AG08396 (cell line): ENCODE measurements at regions not wholly inside any gene's neighbourhood (a gene's known extent, or its start where the extent isn't known, plus 50 kb on each side); places are given as distances from the start of the nearest gene placed in this dataset.

ENCODE experiments used
- DNase-seq: peaks from one replicate; pipeline ENCODE4 v3.0.0; 2012; ENCODE audit warnings: low spot score, mixed read lengths

- DNase-seq: no peak
Measured at GRCh38 chr2:129067070-129067469, 748.4 kb upstream of the HS6ST1 start.

- DNase-seq: no peak
Measured at GRCh38 chr2:129067953-129068352, 749.3 kb upstream of the HS6ST1 start.

- no peak for DNase-seq
Measured at GRCh38 chr2:129068543-129068942, 749.9 kb upstream of the HS6ST1 start.

- DNase-seq: no peak
Measured at GRCh38 chr2:129069875-129070594, 751.4 kb upstream of the HS6ST1 start.

- DNase-seq: no peak
Measured at GRCh38 chr2:129070663-129071062, 752.0 kb upstream of the HS6ST1 start.

- DNase-seq: no peak
Measured at GRCh38 chr2:129071531-129071930, 752.9 kb upstream of the HS6ST1 start.

GRCh38 chr2:129074298-129074920 lies 755.7 kb upstream of the HS6ST1 start:
- no peak for DNase-seq

GRCh38 chr2:129078548-129078947 lies 759.9 kb upstream of the HS6ST1 start:
- DNase-seq: no peak

- no peak for DNase-seq
Measured at GRCh38 chr2:129080715-129081476, 762.2 kb upstream of the HS6ST1 start.

- DNase-seq: no peak
Measured at GRCh38 chr2:129085386-129085785, 766.7 kb upstream of the HS6ST1 start.

GRCh38 chr2:129087133-129087813 lies 768.6 kb upstream of the HS6ST1 start:
- no peak for DNase-seq

GRCh38 chr2:129091620-129092019 lies 773.0 kb upstream of the HS6ST1 start:
- no peak for DNase-seq

- DNase-seq: no peak
Measured at GRCh38 chr2:129092956-129093355, 774.3 kb upstream of the HS6ST1 start.

GRCh38 chr2:129101186-129101585 lies 782.5 kb upstream of the HS6ST1 start:
- no peak for DNase-seq

- DNase-seq: no peak
Measured at GRCh38 chr2:129103936-129104878, 785.5 kb upstream of the HS6ST1 start.

GRCh38 chr2:129112181-129112580 lies 793.5 kb upstream of the HS6ST1 start:
- DNase-seq: no peak

- no peak for DNase-seq
Measured at GRCh38 chr2:129113776-129114175, 795.1 kb upstream of the HS6ST1 start.

- DNase-seq: no peak
Measured at GRCh38 chr2:129117434-129117833, 798.8 kb upstream of the HS6ST1 start.

- no peak for DNase-seq
Measured at GRCh38 chr2:129118296-129118695, 799.6 kb upstream of the HS6ST1 start.

- DNase-seq: no peak
Measured at GRCh38 chr2:129129087-129129486, 810.4 kb upstream of the HS6ST1 start.
